ENCODE measurements at regions not wholly inside any gene's neighbourhood (a gene's known extent, or its start where the extent isn't known, plus 50 kb on each side); places are given as distances from the start of the nearest gene placed in this dataset.

- no peak for DNase-seq (ENCODE audit: low read depth in 2 of 2)
Observed at GRCh38 chr10:100612601-100613595, 77.2 kb downstream of the HIF1AN start.

GRCh38 chr10:100613846-100614245, 78.1 kb downstream of the HIF1AN start:
- no peak for DNase-seq (ENCODE audit: low read depth in 2 of 2)

- DNase-seq (ENCODE audit: low read depth in 2 of 2): no peak
Observed at GRCh38 chr10:100614429-100615095, 78.8 kb downstream of the HIF1AN start.

GRCh38 chr10:100615241-100615640, 79.5 kb downstream of the HIF1AN start:
- no peak for DNase-seq (ENCODE audit: low read depth in 2 of 2)

GRCh38 chr10:100615908-100616307, 80.2 kb downstream of the HIF1AN start:
- no peak for DNase-seq (ENCODE audit: low read depth in 2 of 2)

GRCh38 chr10:100618091-100618615, 82.4 kb downstream of the HIF1AN start:
- DNase-seq (ENCODE audit: low read depth in 2 of 2): no peak

- DNase-seq (ENCODE audit: low read depth in 2 of 2): no peak
Observed at GRCh38 chr10:100618632-100619255, 83.0 kb downstream of the HIF1AN start.

- DNase-seq (ENCODE audit: low read depth in 2 of 2): no peak
Observed at GRCh38 chr10:100620087-100620835, 84.5 kb downstream of the HIF1AN start.

GRCh38 chr10:100621360-100622205, 85.8 kb downstream of the HIF1AN start:
- peak in 1 of 2 donors; percentile 7 for DNase-seq (ENCODE audit: low read depth in 2 of 2)

- DNase-seq (ENCODE audit: low read depth in 2 of 2): no peak
Observed at GRCh38 chr10:100622946-100623345, 87.2 kb downstream of the HIF1AN start.

- no peak for DNase-seq (ENCODE audit: low read depth in 2 of 2)
Observed at GRCh38 chr10:100623521-100624230, 87.9 kb downstream of the HIF1AN start.

GRCh38 chr10:100624298-100624697, 88.6 kb downstream of the HIF1AN start:
- DNase-seq (ENCODE audit: low read depth in 2 of 2): no peak

GRCh38 chr10:100625816-100626215, 90.1 kb downstream of the HIF1AN start:
- no peak for DNase-seq (ENCODE audit: low read depth in 2 of 2)

GRCh38 chr10:100628061-100628460, 92.3 kb downstream of the HIF1AN start:
- DNase-seq (ENCODE audit: low read depth in 2 of 2): no peak

GRCh38 chr10:100631192-100631591, 95.4 kb downstream of the HIF1AN start:
- no peak for DNase-seq (ENCODE audit: low read depth in 2 of 2)

GRCh38 chr10:100632027-100632426, 96.3 kb downstream of the HIF1AN start:
- DNase-seq (ENCODE audit: low read depth in 2 of 2): no peak

GRCh38 chr10:100634034-100634433, 98.3 kb downstream of the HIF1AN start:
- no peak for DNase-seq (ENCODE audit: low read depth in 2 of 2)

- DNase-seq (ENCODE audit: low read depth in 2 of 2): no peak
Observed at GRCh38 chr10:100636848-100637553, 101.3 kb downstream of the HIF1AN start.

- DNase-seq (ENCODE audit: low read depth in 2 of 2): no peak
Observed at GRCh38 chr10:100637785-100638184, 102.0 kb downstream of the HIF1AN start.
